H9 (cell line): ENCODE measurements at regions not wholly inside any gene's neighbourhood (a gene's known extent, or its start where the extent isn't known, plus 50 kb on each side); places are given as distances from the start of the nearest gene placed in this dataset.

ENCODE experiments used
- DNase-seq: peaks from one replicate; pipeline ENCODE4 v3.0.0-alpha.2; 2017
- H2AFZ ChIP-seq: one replicate; pipeline ENCODE4 v1.6.1; 2013; ENCODE audit warnings: mild to moderate bottlenecking, low read length, control low read depth, moderate library complexity
- H2AK5ac ChIP-seq: 2 replicates; pipeline ENCODE4 v1.6.1; 2013; ENCODE audit warnings: low read length, control low read depth, mixed read lengths; ENCODE audit not compliant: insufficient read length
- H2BK120ac ChIP-seq: one replicate; pipeline ENCODE4 v1.6.1; 2013; ENCODE audit warnings: low read depth, mild to moderate bottlenecking, low read length, control low read depth, inconsistent platforms; ENCODE audit not compliant: poor library complexity, severe bottlenecking
- H2BK12ac ChIP-seq: 2 replicates; pipeline ENCODE4 v1.6.1; 2013; ENCODE audit warnings: low read length, control low read depth, mixed read lengths, low read depth; ENCODE audit not compliant: insufficient read length
- H2BK15ac ChIP-seq: 2 replicates; pipeline ENCODE4 v1.6.1; 2013; ENCODE audit warnings: low read depth, low read length, control low read depth
- H2BK20ac ChIP-seq: one replicate; pipeline ENCODE4 v1.6.1; 2013; ENCODE audit warnings: low read depth, mild to moderate bottlenecking, low read length, control low read depth, inconsistent platforms; ENCODE audit not compliant: poor library complexity, severe bottlenecking
- H2BK5ac ChIP-seq: 2 replicates; pipeline ENCODE4 v1.6.1; 2013; ENCODE audit warnings: low read length, control low read depth, mixed read lengths; ENCODE audit not compliant: insufficient read length
- H3K14ac ChIP-seq: 2 replicates; pipeline ENCODE4 v1.6.1; 2013; ENCODE audit warnings: low read length, control low read depth; ENCODE audit not compliant: insufficient read depth
- H3K18ac ChIP-seq: 2 replicates; pipeline ENCODE4 v1.6.1; 2013; ENCODE audit warnings: low read depth, mild to moderate bottlenecking, mixed read lengths, low read length, control low read depth; ENCODE audit not compliant: insufficient read length
- H3K23ac ChIP-seq: 2 replicates; pipeline ENCODE4 v1.6.1; 2013; ENCODE audit warnings: low read length, control low read depth, mixed read lengths, low read depth; ENCODE audit not compliant: insufficient read length
- H3K23me2 ChIP-seq: 2 replicates; pipeline ENCODE4 v1.6.1; 2013; ENCODE audit warnings: low read depth, mild to moderate bottlenecking, mixed read lengths, low read length, control low read depth; ENCODE audit not compliant: insufficient read length, poor library complexity, severe bottlenecking
- H3K27ac ChIP-seq: 2 replicates; pipeline ENCODE4 v1.5.1; 2013; ENCODE audit warnings: low read length, control low read depth, mixed read lengths, low read depth; ENCODE audit not compliant: insufficient read length
- H3K27me3 ChIP-seq: 2 replicates; pipeline ENCODE4 v1.6.1; 2013; ENCODE audit warnings: low read length, control low read depth, inconsistent platforms; ENCODE audit not compliant: insufficient read depth
- H3K4ac ChIP-seq: 2 replicates; pipeline ENCODE4 v1.6.1; 2013; ENCODE audit warnings: low read depth, mild to moderate bottlenecking, control low read depth, inconsistent platforms, low read length, moderate library complexity
- H3K4me1 ChIP-seq: 2 replicates; pipeline ENCODE4 v1.6.1; 2013; ENCODE audit warnings: low read length, control low read depth, inconsistent platforms; ENCODE audit not compliant: insufficient read depth
- H3K4me2 ChIP-seq: 2 replicates; pipeline ENCODE4 v1.6.1; 2013; ENCODE audit warnings: low read length, control low read depth, mixed read lengths; ENCODE audit not compliant: insufficient read length, insufficient read depth
- H3K56ac ChIP-seq: 2 replicates; pipeline ENCODE4 v1.6.1; 2013; ENCODE audit warnings: low read depth, mild to moderate bottlenecking, mixed read lengths, low read length, control low read depth; ENCODE audit not compliant: insufficient read length
- H3K79me1 ChIP-seq: 2 replicates; pipeline ENCODE4 v1.6.1; 2013; ENCODE audit warnings: low read depth, mild to moderate bottlenecking, moderate library complexity, low read length, control low read depth, inconsistent platforms; ENCODE audit not compliant: insufficient read depth, poor library complexity, severe bottlenecking
- H3K79me2 ChIP-seq: 2 replicates; pipeline ENCODE4 v1.6.1; 2013; ENCODE audit warnings: low read length, control low read depth, inconsistent platforms; ENCODE audit not compliant: insufficient read depth
- H3K9ac ChIP-seq: 2 replicates; pipeline ENCODE4 v1.6.1; 2013; ENCODE audit warnings: low read length, control low read depth, mixed read lengths; ENCODE audit not compliant: insufficient read length; ENCODE audit errors: extremely low read depth
- H3K9me3 ChIP-seq: one replicate; pipeline ENCODE4 v1.6.1; 2013; ENCODE audit warnings: low read depth, low read length, inconsistent platforms; ENCODE audit not compliant: control insufficient read depth
- H3T11ph ChIP-seq: one replicate; pipeline ENCODE4 v1.6.1; 2013; ENCODE audit warnings: mild to moderate bottlenecking, low read length, control low read depth, inconsistent platforms
- H4K20me1 ChIP-seq: one replicate; pipeline ENCODE4 v1.6.1; 2013; ENCODE audit not compliant: control insufficient read depth, insufficient read length, insufficient read depth
- H4K5ac ChIP-seq: 2 replicates; pipeline ENCODE4 v1.6.1; 2013; ENCODE audit warnings: low read depth, mild to moderate bottlenecking, mixed read lengths, low read length, control low read depth; ENCODE audit not compliant: insufficient read length
- H4K8ac ChIP-seq: replicated peaks from 2 replicates; pipeline ENCODE4 v1.6.1; 2013; ENCODE audit warnings: low read length, control low read depth, mixed read lengths, low read depth; ENCODE audit not compliant: insufficient read length
- H4K91ac ChIP-seq: 2 replicates; pipeline ENCODE4 v1.6.1; 2013; ENCODE audit warnings: low read depth, mild to moderate bottlenecking, moderate library complexity, mixed read lengths, low read length, control low read depth; ENCODE audit not compliant: insufficient read length
- H3K27ac Mint-ChIP-seq, 3 experiments: 2 replicates in 2 of 3; 3 replicates in 1 of 3; pipeline ENCODE4 v1.8.0; 2020 to 2021; ENCODE audit warnings: mixed read lengths in 3 of 3, mild to moderate bottlenecking in 1 of 3, moderate library complexity in 1 of 3
- H3K27me3 Mint-ChIP-seq: 2 replicates; pipeline ENCODE4 v1.8.0; 2021; ENCODE audit warnings: low read depth, mild to moderate bottlenecking, moderate library complexity, mixed read lengths
- H3K36me3 Mint-ChIP-seq, 3 experiments: 2 replicates in 2 of 3; 3 replicates in 1 of 3; pipeline ENCODE4 v1.8.0; 2020 to 2021; ENCODE audit warnings: low read depth in 3 of 3, mixed read lengths in 3 of 3; ENCODE audit not compliant: insufficient read depth in 1 of 3
- H3K4me1 Mint-ChIP-seq, 2 experiments: 2 replicates each; pipeline ENCODE4 v1.8.0; 2020; ENCODE audit warnings: mixed read lengths in 2 of 2
- H3K4me3 Mint-ChIP-seq, 2 experiments: 2 replicates in 1 of 2; 3 replicates in 1 of 2; pipeline ENCODE4 v1.8.0; 2020 to 2021; ENCODE audit warnings: mild to moderate bottlenecking in 2 of 2, mixed read lengths in 2 of 2, moderate library complexity in 1 of 2
- H3K9me3 Mint-ChIP-seq, 2 experiments: 2 replicates in 1 of 2; 3 replicates in 1 of 2; pipeline ENCODE4 v1.8.0; 2020; ENCODE audit warnings: mild to moderate bottlenecking in 2 of 2, mixed read lengths in 2 of 2, moderate library complexity in 1 of 2
- CTCF ChIP-seq: fragments of 200-600 bp; sonication (generic); conservative IDR thresholded peaks from 3 replicates; pipeline ENCODE4 v1.8.0; 2021; ENCODE audit warnings: antibody characterized with exemption, mild to moderate bottlenecking

GRCh38 chr7:26051021-26051420 is 101.0 kb upstream of the NFE2L3 start:
- H2AFZ ChIP-seq: no peak overlapping the region
- DNase-seq: no peak

More at GRCh38 chr7:26051021-26051420, 101.0 kb upstream of the NFE2L3 start:
- peaks cover 5 to 6% of the 10 kb centered on the region in 2 experiments; a peak in 2 of 5 replicates for H3K9me3 Mint-ChIP-seq
- Histone ChIP-seq H3K4me1 (no peaks in the 10 kb centered on the region), H3T11ph (no peak overlapping the region), H4K20me1 (no peaks in the 10 kb centered on the region), H3K23me2 (no peaks in the 10 kb centered on the region), H3K56ac (no peak overlapping the region), H2BK12ac (no peak overlapping the region), H2BK15ac (no peak overlapping the region), H2AK5ac (no peak overlapping the region), H3K79me1 (no peaks in the 10 kb centered on the region), H3K27me3 (no peaks in the 10 kb centered on the region), H3K4ac (no peak overlapping the region), H3K4me2 (no peak overlapping the region), H3K79me2 (no peaks in the 10 kb centered on the region), H3K14ac (no peak overlapping the region), H3K9ac (no peak overlapping the region), H3K27ac (no peak overlapping the region), H2BK5ac (no peak overlapping the region), H3K9me3 (no peaks in the 10 kb centered on the region), H4K91ac (no peak overlapping the region), H3K23ac (no peak overlapping the region), H2BK120ac (no peak overlapping the region), H4K8ac (no peak overlapping the region), H3K18ac (no peak overlapping the region), H2BK20ac (no peak overlapping the region), H4K5ac (no peak overlapping the region)
- no peaks in the 10 kb centered on the region for H3K4me1 Mint-ChIP-seq
- H3K27me3 Mint-ChIP-seq: no peaks in the 10 kb centered on the region; the same call in 1 of the 2 replicates
- no peak for TF ChIP-seq CTCF
- peaks cover 0 to 3% (median 0%) of the 10 kb centered on the region in 3 experiments; a peak in 1 of 7 replicates for H3K36me3 Mint-ChIP-seq
- no peak overlapping the region for H3K4me3 Mint-ChIP-seq
- no peak overlapping the region for H3K27ac Mint-ChIP-seq
